HG02642 (cell line): ENCODE measurements at regions not wholly inside any gene's neighbourhood (a gene's known extent, or its start where the extent isn't known, plus 50 kb on each side); places are given as distances from the start of the nearest gene placed in this dataset.

Experiments used
- ATAC-seq: cut with Tn5 transposase; IDR thresholded peaks from one replicate; pipeline ENCODE4 v1.9.1; 2021; ENCODE audit warnings: mild to moderate bottlenecking; ENCODE audit not compliant: unreplicated experiment, poor library complexity

DNA sequence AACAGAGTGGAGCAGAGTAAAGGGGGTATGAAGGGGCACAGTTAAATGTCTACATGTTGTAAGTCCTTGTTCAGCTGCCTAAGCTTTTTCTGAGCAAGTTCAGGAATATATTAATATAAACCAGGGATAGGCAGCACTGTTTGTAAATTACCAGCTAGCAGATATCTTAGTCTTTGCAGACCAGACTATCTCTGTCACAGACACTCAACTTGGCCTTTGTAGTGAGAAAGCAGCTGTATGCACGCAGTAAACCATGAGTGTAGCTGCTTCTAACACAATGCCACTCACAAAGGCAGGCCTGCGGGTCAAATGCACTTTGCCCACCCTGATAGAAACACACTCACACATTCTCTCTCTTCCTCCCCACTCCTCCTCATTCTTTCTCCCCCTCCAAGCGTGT lies 1016.9 kb downstream of the UQCRFS1 start:
- no peak for ATAC-seq

DNA sequence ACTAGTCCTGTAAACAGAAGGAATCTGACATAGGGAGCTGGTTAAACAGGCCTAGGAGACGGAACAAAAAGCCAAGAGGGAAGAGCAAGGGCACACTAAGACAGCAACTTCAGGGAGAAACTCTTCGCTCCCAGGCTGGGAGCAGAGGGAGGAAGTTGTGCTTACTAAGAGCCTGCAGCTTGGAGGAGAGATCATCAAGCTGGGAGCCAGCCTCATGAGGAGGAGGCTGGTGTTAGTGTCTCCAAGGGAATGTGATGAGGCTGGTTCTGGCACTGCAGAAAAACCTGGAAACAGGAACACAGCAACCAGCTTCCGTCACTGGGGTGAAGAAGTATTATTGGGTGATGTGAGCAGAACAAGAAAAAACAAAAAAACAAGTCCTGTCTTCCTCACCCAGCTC lies 1027.3 kb downstream of the UQCRFS1 start:
- no peak for ATAC-seq

DNA sequence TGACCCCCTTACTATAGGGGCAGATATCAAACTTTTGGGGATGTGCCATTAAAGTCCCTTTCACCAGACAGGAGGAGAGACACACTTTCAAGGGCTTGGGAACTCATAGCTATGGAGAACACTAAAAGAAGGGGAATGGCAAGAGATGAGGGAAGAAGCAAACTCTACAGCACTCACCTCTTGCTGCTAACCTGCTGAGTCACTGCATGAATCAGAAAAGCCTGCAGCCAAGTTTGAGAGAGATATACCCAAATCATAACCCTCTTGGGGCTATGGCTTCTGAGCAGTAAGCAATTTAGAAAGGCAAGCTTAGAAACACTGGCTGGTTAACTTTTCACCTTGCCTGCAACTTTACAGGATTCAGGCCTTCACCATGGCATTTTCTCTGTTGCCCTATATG lies 1028.0 kb downstream of the UQCRFS1 start:
- ATAC-seq = no peak

DNA sequence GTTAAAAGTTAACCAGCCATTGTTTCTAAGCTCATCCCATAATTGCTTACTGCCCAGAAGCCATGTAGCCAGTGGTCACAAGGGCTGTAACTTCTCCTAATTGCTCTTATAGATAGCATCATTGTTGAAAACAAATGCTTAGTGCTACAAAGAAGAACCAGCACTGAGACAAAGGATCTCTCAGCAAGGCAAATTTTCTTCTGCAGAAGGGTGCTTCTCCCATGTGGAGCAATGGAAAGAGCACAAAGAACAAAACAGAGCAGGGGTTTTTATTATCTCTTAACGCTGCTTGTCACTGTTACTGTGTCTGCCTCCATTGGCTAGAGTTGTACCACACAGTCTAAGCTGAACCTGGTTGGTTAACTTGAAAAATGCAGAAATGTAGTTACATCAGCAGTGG lies 1036.8 kb downstream of the UQCRFS1 start:
- no peak for ATAC-seq

DNA sequence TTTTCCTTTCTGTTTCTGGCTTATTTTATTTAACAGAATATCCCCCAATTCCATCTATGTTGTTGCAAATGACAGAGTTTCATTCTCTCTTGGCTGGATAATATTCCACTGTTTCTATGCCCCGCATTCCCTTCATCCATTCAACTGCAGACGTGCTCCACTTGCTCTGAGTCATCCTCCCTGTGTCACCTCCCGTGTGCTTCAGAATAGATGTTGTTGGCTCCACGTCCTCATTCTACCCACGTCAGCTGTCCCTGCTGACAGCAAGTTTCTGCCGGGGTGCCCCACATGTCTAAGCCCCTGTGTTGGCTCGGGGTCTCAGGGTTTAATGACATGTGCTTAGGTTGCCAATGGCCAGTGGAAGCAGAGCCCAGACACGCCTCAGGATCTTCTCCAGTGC lies 1041.0 kb downstream of the UQCRFS1 start:
- ATAC-seq = no peak

DNA sequence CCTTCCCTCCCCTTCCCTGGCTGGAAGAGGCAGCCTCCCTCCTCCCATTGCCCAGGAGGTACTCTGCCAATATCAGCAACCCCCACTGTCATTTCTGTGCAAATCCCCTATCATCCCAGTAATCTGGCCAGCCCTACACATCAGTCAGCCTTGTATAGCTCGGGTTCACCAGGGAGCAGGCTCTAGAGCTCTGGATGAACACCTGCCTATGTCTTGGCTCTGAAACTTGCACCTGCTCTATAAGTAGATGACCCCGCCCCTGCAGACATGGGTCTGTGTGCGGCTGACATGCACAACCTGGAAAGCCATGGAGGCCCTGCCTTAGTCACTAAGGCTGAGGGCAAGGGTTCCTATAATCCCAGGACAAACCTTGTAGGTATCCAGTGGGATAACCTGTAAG lies 1042.9 kb downstream of the UQCRFS1 start:
- ATAC-seq = no peak

DNA sequence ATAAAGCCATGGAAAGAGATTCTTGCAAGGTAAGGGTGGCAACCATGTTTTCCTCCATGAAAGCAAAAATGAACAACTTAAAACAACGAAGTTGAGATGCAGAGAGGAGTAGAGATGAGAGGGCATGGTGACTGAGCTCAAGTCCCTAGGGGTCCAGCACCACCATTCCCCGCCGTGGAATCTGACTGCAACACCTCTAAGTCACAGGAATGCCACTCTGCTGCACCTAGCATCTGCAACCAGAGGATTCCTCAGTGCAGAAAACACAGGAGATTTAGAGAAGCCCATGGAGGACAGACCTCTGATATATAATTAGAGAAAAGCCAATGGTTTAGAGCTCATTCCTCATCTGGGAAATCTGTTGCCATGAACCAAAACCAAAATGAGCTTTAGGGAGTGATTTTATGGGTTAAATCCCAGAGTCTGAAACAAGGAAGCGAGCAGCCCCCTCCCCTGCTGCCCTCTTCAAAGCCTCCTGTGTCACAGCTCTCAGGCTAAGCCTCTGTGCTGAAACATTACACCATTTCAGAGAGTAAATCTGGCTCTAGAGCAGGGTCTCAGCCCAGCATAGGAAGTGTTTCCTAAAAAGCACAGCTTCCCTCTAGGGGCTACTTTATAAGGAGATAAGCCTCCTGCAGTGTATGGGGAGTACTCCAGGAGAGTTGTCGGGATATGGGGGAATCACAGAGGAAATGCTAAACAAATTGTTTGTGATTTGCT lies 1043.6 kb downstream of the UQCRFS1 start:
- no peak for ATAC-seq

DNA sequence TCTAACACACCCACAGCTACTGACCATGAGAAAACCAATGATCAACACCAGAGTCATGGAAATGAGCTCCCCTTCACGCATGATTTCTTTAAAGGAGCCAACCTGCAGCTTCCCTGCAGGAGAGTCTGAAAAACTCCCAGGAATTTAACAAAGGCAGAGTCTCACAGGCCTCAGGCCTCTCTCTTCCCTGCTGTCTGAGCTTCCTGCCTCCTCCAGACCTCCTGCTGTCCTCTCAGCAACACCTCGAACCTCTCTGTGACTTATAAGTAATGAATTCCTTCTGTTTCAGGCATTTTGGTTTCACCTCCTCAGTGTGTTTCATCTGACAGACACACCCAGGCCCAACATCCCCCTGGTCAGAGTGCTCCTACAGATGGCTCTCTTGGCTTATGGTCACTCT lies 1044.4 kb downstream of the UQCRFS1 start:
- no peak for ATAC-seq

DNA sequence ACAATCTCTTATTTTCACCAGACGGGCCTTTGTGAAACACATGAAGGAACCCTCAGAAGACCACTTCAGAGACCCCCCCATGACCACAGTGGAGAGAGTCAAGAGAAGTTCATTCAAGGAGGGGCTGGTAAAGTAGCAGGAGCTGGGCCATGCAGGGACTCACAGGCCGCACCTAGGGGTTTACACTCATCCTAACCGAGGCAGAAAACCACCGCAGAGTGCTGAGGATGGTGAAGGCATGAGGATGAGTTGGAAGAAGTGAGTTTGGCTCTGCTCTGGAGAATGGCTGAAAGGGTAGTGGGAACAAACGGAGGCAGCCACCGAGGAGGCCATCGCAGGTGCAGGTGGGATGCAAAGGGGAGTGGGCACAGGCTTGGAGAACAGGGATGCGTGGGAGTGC lies 1046.9 kb downstream of the UQCRFS1 start:
- ATAC-seq = no peak

DNA sequence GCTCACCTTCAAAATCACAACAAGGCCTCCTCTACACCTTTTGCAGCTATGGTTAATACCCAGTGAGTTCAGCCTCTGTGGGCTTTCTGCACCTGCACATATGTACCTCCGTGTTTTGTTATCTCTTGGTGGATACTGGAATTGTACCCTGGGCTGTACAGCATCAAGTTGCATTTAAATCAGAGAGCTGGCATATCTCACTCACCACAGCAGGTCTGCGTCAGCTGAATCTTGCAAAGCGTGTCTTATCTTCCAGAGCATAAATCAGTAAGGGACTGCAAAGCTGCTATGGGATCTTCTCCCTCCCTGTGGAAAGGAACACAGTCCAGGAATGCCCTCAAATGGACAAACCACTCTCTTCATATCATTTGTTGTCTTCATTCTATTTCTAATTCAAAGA lies 1048.7 kb downstream of the UQCRFS1 start:
- no peak for ATAC-seq

DNA sequence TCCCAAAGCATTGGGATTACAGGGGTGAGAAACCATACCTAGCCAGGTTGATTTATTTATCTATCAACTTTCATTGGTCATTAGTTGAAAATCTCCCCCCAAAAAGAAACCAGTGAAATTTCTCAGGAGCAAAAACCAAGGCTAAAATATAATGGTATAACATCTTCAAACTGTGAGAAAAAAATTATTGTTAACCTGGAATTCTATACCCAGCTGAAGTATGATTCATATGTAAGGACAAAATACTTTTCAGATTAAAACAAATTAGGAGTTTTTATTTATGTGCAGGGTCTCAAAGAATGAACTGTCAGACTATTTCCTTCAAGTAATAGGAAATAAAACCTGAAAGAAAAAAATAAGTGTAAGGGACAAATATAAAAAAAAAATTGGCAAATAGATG lies 1053.9 kb downstream of the UQCRFS1 start:
- no peak for ATAC-seq

DNA sequence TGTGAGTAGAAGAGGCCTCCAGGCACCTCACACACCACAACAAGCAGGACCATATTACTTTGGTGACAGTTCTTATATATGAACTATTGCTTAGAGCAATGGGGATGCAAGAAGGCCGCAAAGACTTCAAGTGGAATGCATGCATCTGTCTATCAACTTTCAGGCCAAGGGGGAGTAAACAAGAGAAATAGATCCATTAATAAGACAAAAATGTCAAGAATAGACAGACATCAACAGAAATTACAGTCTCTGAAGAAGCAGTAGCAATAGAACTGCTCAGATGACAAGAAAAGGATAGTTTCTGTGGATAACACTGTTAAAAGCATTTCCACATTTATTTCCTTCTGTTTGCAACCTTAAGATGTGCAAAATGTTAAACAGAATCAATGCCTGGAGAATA lies 1057.7 kb downstream of the UQCRFS1 start:
- ATAC-seq = no peak

DNA sequence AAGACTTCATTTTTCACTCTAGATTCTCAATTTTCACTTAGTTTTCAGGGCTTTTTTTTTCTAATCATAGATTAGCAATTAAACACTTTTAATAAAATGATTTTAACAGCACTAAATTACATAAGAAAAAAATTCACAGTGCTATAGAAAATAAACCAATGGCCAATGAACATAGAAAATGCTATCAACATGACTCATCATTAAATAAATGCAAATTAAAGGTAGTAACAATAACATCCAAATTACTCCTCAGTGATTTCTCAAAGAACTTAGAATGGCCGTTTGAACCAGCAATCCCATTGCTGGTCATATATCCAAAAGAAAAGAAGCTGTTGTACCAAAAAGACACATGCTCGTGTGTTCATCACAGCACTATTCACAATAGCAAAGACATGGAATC lies 1058.9 kb downstream of the UQCRFS1 start:
- ATAC-seq = no peak

DNA sequence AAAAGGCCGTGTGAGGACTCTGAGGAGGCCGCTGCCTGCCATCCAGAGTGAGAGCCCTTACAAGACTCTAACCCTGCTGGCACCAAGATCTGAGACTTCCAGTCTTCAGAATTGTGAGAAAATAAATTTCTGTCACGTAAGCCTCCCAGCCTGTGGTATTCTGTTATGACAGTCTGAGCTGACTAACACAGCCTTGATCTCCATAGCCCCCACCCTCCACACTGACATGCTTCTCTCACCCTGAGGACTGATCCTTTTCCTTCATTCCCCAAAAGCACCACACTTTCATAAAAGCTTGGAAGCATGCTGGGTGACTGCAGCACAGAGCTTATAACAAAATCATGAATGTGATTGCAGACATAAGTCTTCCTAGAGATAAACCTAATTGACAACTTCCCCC lies 1059.8 kb downstream of the UQCRFS1 start:
- no peak for ATAC-seq

DNA sequence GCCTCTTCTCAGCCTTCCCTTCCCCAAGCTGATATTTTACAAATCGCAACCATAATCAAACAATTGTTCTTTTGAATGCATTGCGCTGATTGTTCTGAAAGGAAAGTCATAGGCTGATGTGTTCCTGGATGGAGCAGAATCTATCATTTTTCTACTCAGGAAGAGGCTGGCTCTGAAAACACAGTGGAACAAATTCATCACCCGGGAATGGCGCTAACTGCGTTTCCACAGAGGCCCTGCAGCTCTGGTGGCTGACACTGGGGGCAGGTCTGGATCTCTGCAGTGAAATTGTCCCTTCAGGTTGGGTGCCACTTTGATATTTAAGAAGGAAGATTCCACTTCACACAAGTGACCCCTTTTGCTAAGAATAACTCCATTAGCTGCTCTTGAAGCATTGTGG lies 1060.8 kb downstream of the UQCRFS1 start:
- ATAC-seq = no peak

DNA sequence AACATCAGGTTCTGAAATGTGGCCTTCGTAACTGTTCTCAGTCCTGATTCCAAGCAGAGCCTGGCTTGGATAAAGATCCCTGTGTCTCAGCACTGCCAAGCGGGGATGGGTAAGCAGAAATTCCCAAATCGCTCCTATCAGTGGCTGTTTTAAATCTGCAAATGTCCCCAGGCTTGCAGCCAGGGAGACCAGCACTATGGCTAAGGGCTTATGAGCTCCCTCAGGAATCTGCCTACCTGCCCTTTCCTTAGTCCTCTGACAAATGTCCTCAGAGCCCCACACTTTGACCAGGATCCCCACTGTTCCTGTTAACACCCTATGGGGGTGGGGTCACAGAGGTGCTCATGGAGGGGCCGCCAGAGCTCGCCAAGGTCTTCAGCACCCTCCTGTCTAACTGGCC lies 1062.8 kb downstream of the UQCRFS1 start:
- no peak for ATAC-seq

DNA sequence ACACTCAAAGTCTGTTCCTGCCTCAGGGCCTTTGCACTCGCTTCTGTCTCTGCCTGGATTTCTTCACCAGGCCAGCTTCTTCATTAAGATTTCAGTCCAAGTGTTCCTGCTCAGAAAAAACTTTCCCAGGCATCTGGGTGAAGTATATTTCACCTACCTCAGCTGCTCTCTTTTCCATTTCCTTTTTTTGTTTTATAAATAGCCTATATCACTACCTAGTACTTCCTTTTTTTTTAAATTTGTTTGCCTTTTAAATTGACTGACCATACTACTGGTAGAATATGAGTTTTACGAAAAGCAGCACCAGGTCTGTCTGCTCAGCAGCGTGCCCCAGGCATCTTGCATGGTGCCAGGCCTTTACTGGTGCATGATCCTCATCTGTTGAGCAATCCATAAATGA lies 1064.4 kb downstream of the UQCRFS1 start:
- no peak for ATAC-seq

DNA sequence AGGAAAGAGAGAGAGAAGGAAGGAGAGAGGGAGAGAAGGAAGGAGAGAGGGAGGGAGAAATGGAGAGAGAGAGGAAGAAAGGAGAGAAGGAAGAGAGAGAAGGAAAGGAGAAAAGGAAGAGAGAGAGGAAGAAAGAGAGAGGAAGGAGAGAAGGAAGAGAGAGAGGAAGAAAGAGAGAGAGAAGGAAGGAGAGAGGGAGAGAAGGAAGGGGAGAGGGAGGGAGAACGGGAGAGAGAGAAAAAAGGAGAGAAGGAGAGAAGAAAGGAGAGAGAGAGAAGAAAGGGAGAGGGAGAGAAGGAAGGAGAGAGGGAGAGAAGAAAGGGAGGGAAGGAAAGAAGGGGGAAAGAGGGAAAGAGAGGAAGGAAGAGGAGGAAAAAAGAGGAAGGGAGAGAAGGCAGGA lies 1070.7 kb downstream of the UQCRFS1 start:
- no peak for ATAC-seq

DNA sequence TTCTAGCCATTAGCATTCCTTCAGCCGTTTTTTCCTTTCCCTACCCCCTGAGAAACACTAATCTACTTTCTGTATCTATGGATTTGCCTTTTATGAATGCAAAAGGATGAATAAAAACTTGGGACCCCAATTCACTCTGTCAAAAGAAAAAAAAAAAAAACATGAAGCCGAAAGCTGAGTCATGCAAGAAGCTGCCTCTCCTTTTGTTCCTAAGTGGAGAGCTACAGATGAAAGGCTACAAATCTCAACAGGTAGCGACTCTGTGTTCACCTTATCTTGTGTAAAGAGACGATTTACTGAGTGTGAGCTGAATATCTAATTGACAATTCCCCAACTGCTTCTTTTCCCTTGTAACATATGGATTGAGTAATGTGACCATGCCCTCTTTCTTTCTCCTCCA lies 1072.8 kb downstream of the UQCRFS1 start:
- ATAC-seq = no peak

DNA sequence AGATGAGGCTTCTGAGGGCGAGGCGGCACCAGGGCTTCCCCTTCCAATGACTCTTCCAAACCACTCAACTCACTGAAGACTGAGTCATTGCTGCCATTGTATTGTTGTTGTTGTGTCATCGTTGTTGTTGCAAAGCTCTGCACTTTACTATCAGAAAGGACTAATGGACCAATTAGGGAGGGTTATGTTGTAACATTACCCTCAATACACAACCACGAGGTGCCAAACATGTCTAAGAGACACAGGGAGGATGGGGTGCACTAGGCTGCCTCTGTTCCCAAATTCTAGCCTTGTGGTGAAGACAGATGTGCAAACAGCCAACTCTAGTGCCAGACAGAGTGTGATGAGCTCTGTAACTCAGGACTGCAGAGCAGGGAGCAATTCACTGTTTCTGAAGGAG lies 1075.2 kb downstream of the UQCRFS1 start:
- no peak for ATAC-seq

DNA sequence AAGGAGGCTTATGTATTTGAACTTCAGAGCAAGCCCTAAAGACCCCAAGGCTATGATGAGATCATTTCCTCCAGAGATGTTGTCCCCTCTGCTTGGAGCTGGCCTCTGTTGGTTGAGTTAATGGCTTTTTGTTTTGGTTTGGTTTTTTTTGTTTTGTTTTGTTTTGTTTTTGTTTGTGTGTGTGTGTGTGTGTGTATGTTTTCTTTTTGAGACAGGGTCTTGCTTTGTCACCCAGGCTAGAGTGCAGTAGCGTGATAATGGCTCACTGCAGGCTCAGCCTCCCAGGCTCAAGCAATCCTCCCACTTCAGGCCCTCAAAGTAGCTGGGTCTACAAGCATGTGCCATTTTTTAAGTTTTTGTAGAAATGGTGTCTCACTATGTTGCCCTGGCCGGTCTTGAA lies 1076.2 kb downstream of the UQCRFS1 start:
- ATAC-seq = no peak

DNA sequence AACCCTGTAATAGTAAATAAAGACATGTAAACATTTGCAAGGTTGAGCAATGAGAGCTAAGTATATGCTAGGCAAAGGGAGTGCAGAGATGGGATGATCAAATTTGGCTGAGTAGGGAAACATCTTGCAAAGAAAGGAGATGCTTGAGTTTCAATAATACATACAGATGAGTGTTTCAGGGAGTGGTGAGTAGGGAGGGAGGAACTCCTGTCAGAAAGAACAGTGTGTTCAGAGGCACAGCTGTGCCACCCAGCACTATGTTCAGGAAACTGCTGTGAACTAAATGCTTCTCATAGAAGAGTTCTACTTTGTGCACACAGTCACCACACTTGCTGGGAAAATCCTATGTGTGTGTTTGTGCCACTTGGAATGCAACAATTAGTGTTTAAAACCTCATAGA lies 1077.1 kb downstream of the UQCRFS1 start:
- no peak for ATAC-seq

DNA sequence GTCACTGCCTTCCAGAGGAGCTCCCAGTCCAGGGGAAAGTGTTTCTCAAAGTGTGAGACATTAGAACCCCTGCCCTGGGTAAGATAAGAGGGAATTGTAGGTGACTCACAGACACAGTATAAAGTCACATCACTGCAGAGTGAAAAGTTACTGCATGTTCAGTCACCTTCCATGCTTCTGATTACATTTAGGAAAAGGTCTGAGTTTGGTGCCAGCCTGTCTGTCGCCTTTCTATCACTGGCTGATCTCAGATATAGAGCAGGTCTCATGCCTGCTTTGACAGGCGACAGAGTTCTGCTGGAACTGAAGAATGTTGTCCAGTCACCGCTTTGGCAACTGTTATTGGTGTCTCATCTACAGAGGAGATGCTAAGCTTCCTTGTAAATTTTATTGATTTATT lies 1078.6 kb downstream of the UQCRFS1 start:
- no peak for ATAC-seq
